MM.1S (cell line): ENCODE measurements at regions not wholly inside any gene's neighbourhood (a gene's known extent, or its start where the extent isn't known, plus 50 kb on each side); places are given as distances from the start of the nearest gene placed in this dataset.

Experiments
- DNase-seq: peaks from one replicate; pipeline ENCODE4 v3.0.0-alpha.2; 2015
- H2AFZ ChIP-seq: fragments of 300-600 bp; sonication (generic); 2 replicates; pipeline ENCODE4 v1.6.0; 2016; ENCODE audit warnings: antibody characterized with exemption, low read length
- H3F3A ChIP-seq: fragments of 300-600 bp; sonication (generic); 2 replicates; pipeline ENCODE4 v1.6.1; 2016; ENCODE audit warnings: mild to moderate bottlenecking, antibody characterized with exemption, low read length, moderate library complexity, mixed read lengths; ENCODE audit not compliant: insufficient read depth
- H3K27ac ChIP-seq: fragments of 300-600 bp; sonication (generic); 2 replicates; pipeline ENCODE4 v1.5.1; 2016; ENCODE audit warnings: mild to moderate bottlenecking, low read length
- H3K27me3 ChIP-seq: fragments of 300-600 bp; sonication (generic); replicated peaks from 2 replicates; pipeline ENCODE4 v1.6.0; 2016; ENCODE audit warnings: low read length; ENCODE audit not compliant: insufficient read depth
- H3K36me3 ChIP-seq: fragments of 300-600 bp; sonication (generic); replicated peaks from 2 replicates; pipeline ENCODE4 v1.6.1; 2016; ENCODE audit warnings: mild to moderate bottlenecking, low read length, mixed read lengths; ENCODE audit not compliant: insufficient read depth
- H3K4me1 ChIP-seq: fragments of 300-600 bp; sonication (generic); 2 replicates; pipeline ENCODE4 v1.6.1; 2016; ENCODE audit warnings: low read length, mixed read lengths
- H3K4me2 ChIP-seq: fragments of 300-600 bp; sonication (generic); 2 replicates; pipeline ENCODE4 v1.6.0; 2016; ENCODE audit warnings: low read depth, low read length
- H3K4me3 ChIP-seq: fragments of 300-600 bp; sonication (generic); 2 replicates; pipeline ENCODE4 v1.5.1; 2016; ENCODE audit warnings: low read length, mixed read lengths
- H3K79me2 ChIP-seq: fragments of 300-600 bp; sonication (generic); 2 replicates; pipeline ENCODE4 v1.6.1; 2016; ENCODE audit warnings: mixed run types, low read length, mixed read lengths
- H3K9ac ChIP-seq: fragments of 300-600 bp; sonication (generic); 2 replicates; pipeline ENCODE4 v1.6.1; 2016; ENCODE audit warnings: low read length, mixed read lengths
- H3K9me2 ChIP-seq: fragments of 300-600 bp; sonication (generic); replicated peaks from 2 replicates; pipeline ENCODE4 v1.6.1; 2016; ENCODE audit warnings: mild to moderate bottlenecking, low read length, mixed read lengths; ENCODE audit not compliant: insufficient read depth
- H3K9me3 ChIP-seq: fragments of 300-600 bp; sonication (generic); replicated peaks from 2 replicates; pipeline ENCODE4 v1.6.1; 2016; ENCODE audit warnings: mild to moderate bottlenecking, low read length, mixed read lengths; ENCODE audit not compliant: insufficient read depth
- H4K20me1 ChIP-seq: fragments of 300-600 bp; sonication (generic); 2 replicates; pipeline ENCODE4 v1.6.1; 2016; ENCODE audit warnings: mild to moderate bottlenecking, low read length, moderate library complexity, mixed read lengths; ENCODE audit not compliant: insufficient read depth
- CTCF ChIP-seq: fragments of 300-600 bp; sonication (generic); IDR thresholded peaks from 2 replicates; pipeline ENCODE4 v1.5.1; 2016; ENCODE audit warnings: antibody characterized with exemption, low read length, mixed read lengths
- EZH2 ChIP-seq: fragments of 300-600 bp; sonication (generic); optimal IDR thresholded peaks from 2 replicates; pipeline ENCODE3; 2017; ENCODE audit warnings: low read depth, mild to moderate bottlenecking, antibody characterized with exemption, low read length, mixed read lengths
- EZH2phosphoT487 ChIP-seq: fragments of 300-600 bp; sonication (generic); IDR thresholded peaks from 2 replicates; pipeline ENCODE4 v1.6.1; 2018; ENCODE audit warnings: antibody characterized with exemption, low read length

GRCh38 chr5:68521776-68522175 is 306.2 kb downstream of the PIK3R1 start:
- Histone ChIP-seq H3K27ac (no peak overlapping the region), H4K20me1 (no peaks in the 10 kb centered on the region), H2AFZ (no peak overlapping the region), H3K4me2 (no peak overlapping the region), H3K79me2 (no peaks in the 10 kb centered on the region), H3K4me3 (no peak overlapping the region), H3K9me2 (no peaks in the 10 kb centered on the region), H3K36me3 (no peaks in the 10 kb centered on the region), H3F3A (no peaks in the 10 kb centered on the region), H3K9me3 (no peaks in the 10 kb centered on the region), H3K4me1 (no peaks in the 10 kb centered on the region), H3K27me3 (no peaks in the 10 kb centered on the region), H3K9ac (no peak overlapping the region)
- no peak for TF ChIP-seq EZH2
- TF ChIP-seq EZH2phosphoT487: no peak
- no peak for TF ChIP-seq CTCF
- no peak for DNase-seq

- no peak for DNase-seq
- no peaks in the 10 kb centered on the region for H3K27me3 ChIP-seq
- H3K4me3 ChIP-seq: no peak overlapping the region
- TF ChIP-seq EZH2phosphoT487 (no peak), CTCF (no peak), EZH2 (no peak)
- no peak overlapping the region for H3K9ac ChIP-seq
- no peaks in the 10 kb centered on the region for H3K9me3 ChIP-seq
- H3K27ac ChIP-seq: no peak overlapping the region
- no peaks in the 10 kb centered on the region for H3K36me3 ChIP-seq
- no peaks in the 10 kb centered on the region for H3K9me2 ChIP-seq
- no peaks in the 10 kb centered on the region for H3K79me2 ChIP-seq
- no peaks in the 10 kb centered on the region for H3K4me1 ChIP-seq
- H3F3A ChIP-seq: no peaks in the 10 kb centered on the region
- no peak overlapping the region for H2AFZ ChIP-seq
- no peaks in the 10 kb centered on the region for H4K20me1 ChIP-seq
- no peak overlapping the region for H3K4me2 ChIP-seq
These were observed 307.3 kb downstream of the PIK3R1 start for GRCh38 chr5:68522863-68523262.

GRCh38 chr5:68528821-68529273 is 313.3 kb downstream of the PIK3R1 start:
- no peaks in the 10 kb centered on the region for H4K20me1 ChIP-seq
- no peak for DNase-seq
- H3K4me2 ChIP-seq: no peak overlapping the region
- H3K79me2 ChIP-seq: no peaks in the 10 kb centered on the region
- H3K27ac ChIP-seq: no peak overlapping the region
- H3K27me3 ChIP-seq: no peaks in the 10 kb centered on the region
- no peak overlapping the region for H2AFZ ChIP-seq
- no peak overlapping the region for H3K9ac ChIP-seq
- no peaks in the 10 kb centered on the region for H3F3A ChIP-seq
- no peak overlapping the region for H3K4me3 ChIP-seq
- TF ChIP-seq EZH2 (no peak), CTCF (no peak), EZH2phosphoT487 (no peak)
- no peaks in the 10 kb centered on the region for H3K9me3 ChIP-seq
- no peaks in the 10 kb centered on the region for H3K9me2 ChIP-seq
- no peaks in the 10 kb centered on the region for H3K36me3 ChIP-seq
- no peaks in the 10 kb centered on the region for H3K4me1 ChIP-seq
